ENCODE measurements at regions not wholly inside any gene's neighbourhood (a gene's known extent, or its start where the extent isn't known, plus 50 kb on each side); places are given as distances from the start of the nearest gene placed in this dataset.

GRCh38 chr18:72197591-72197990 is 346.6 kb downstream of the CBLN2 start:
- DNase-seq (ENCODE audit: low read depth), result no peak
- no peak for TF ChIP-seq CTCF (IDR thresholded peaks at IDR 0.05; ENCODE audit: low read depth, low read length)
- TF ChIP-seq MAX (IDR thresholded peaks at IDR 0.05; ENCODE audit: low read depth, low read length), result no peak
- no peak for TF ChIP-seq POLR2A (IDR thresholded peaks at IDR 0.05; ENCODE audit: extremely low read depth, insufficient read length)
- TF ChIP-seq MYC (IDR thresholded peaks at IDR 0.05; ENCODE audit: low read depth, low read length), result no peak
- H3K4me3 ChIP-seq (ENCODE audit: low read depth, low read length), result no peak overlapping the region

- TF ChIP-seq MYC (IDR thresholded peaks at IDR 0.05; ENCODE audit: low read depth, low read length) (no peak), POLR2A (IDR thresholded peaks at IDR 0.05; ENCODE audit: extremely low read depth, insufficient read length) (no peak)
- no peak overlapping the region for H3K4me3 ChIP-seq (ENCODE audit: low read depth, low read length)
- peak; percentile 6 for DNase-seq (ENCODE audit: low read depth)
Measured at GRCh38 chr18:72194072-72194471, 350.1 kb downstream of the CBLN2 start.

GRCh38 chr18:72187956-72188355 is 356.2 kb downstream of the CBLN2 start:
- H3K4me3 ChIP-seq (ENCODE audit: low read depth, low read length), result no peak overlapping the region
- TF ChIP-seq MAX (IDR thresholded peaks at IDR 0.05; ENCODE audit: low read depth, low read length), result no peak
- TF ChIP-seq MYC (IDR thresholded peaks at IDR 0.05; ENCODE audit: low read depth, low read length), result no peak
- no peak for TF ChIP-seq CTCF (IDR thresholded peaks at IDR 0.05; ENCODE audit: low read depth, low read length)
- TF ChIP-seq POLR2A (IDR thresholded peaks at IDR 0.05; ENCODE audit: extremely low read depth, insufficient read length), result no peak
- no peak for DNase-seq (ENCODE audit: low read depth)

- TF ChIP-seq MYC (IDR thresholded peaks at IDR 0.05; ENCODE audit: low read depth, low read length) (no peak), MAX (IDR thresholded peaks at IDR 0.05; ENCODE audit: low read depth, low read length) (no peak), CTCF (IDR thresholded peaks at IDR 0.05; ENCODE audit: low read depth, low read length) (no peak)
- DNase-seq (ENCODE audit: low read depth), result no peak
- H3K4me3 ChIP-seq (ENCODE audit: low read depth, low read length), result no peak overlapping the region
Measured at GRCh38 chr18:72181241-72181764, 362.8 kb downstream of the CBLN2 start.

GRCh38 chr18:72180689-72181088 is 363.5 kb downstream of the CBLN2 start:
- no peak overlapping the region for H3K4me3 ChIP-seq (ENCODE audit: low read depth, low read length)
- no peak for DNase-seq (ENCODE audit: low read depth)
- TF ChIP-seq CTCF (IDR thresholded peaks at IDR 0.05; ENCODE audit: low read depth, low read length) (no peak), POLR2A (IDR thresholded peaks at IDR 0.05; ENCODE audit: extremely low read depth, insufficient read length) (no peak), MYC (IDR thresholded peaks at IDR 0.05; ENCODE audit: low read depth, low read length) (no peak), MAX (IDR thresholded peaks at IDR 0.05; ENCODE audit: low read depth, low read length) (no peak)

GRCh38 chr18:72174972-72175649 is 369.0 kb downstream of the CBLN2 start:
- no peak for DNase-seq (ENCODE audit: low read depth)
- H3K4me3 ChIP-seq (ENCODE audit: low read depth, low read length), result no peak overlapping the region
- TF ChIP-seq MYC (IDR thresholded peaks at IDR 0.05; ENCODE audit: low read depth, low read length) (no peak), MAX (IDR thresholded peaks at IDR 0.05; ENCODE audit: low read depth, low read length) (no peak), POLR2A (IDR thresholded peaks at IDR 0.05; ENCODE audit: extremely low read depth, insufficient read length) (no peak), CTCF (IDR thresholded peaks at IDR 0.05; ENCODE audit: low read depth, low read length) (no peak)

Measured in NB4 (cell line).